ENCODE measurements at regions not wholly inside any gene's neighbourhood (a gene's known extent, or its start where the extent isn't known, plus 50 kb on each side); places are given as distances from the start of the nearest gene placed in this dataset.

DNA sequence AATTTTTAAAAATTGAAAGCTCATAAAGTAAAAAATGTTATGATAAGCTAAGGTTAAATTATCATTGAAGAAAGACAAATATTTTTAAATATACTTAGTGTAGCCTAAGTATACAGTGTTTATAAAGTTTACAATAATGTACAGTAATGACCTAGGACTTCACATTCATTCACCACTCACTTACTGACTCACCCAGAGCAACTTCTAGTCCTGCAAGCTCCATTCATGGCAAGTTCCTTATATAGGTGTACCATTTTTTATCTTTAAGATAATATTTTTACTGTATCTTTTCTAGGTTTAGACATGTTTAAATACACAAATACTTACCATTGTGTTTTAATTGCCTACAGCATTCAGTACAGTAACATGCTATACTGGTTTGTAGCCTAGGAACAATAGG is 112.3 kb upstream of the RADX start:
- Histone ChIP-seq H3K79me2 (ENCODE audit: insufficient read depth, low read length) (no peaks in the 10 kb centered on the region), H2BK12ac (ENCODE audit: insufficient read length, low read depth, low read length) (no peak overlapping the region), H3K4ac (ENCODE audit: low read depth, low read length) (no peak overlapping the region), H3T11ph (ENCODE audit: low read length) (no peak overlapping the region), H3K4me2 (ENCODE audit: insufficient read depth, insufficient read length, low read length) (no peak overlapping the region), H4K20me1 (ENCODE audit: control insufficient read depth, insufficient read depth, insufficient read length) (no peaks in the 10 kb centered on the region), H3K14ac (ENCODE audit: insufficient read depth, low read length) (no peak overlapping the region), H3K4me1 (ENCODE audit: insufficient read depth, low read length) (no peaks in the 10 kb centered on the region), H3K27me3 (ENCODE audit: insufficient read depth, low read length) (no peaks in the 10 kb centered on the region), H2BK5ac (ENCODE audit: insufficient read length, low read length) (no peak overlapping the region), H2BK20ac (ENCODE audit: low read depth, low read length, poor library complexity, severe bottlenecking) (no peak overlapping the region), H2AK5ac (ENCODE audit: insufficient read length, low read length) (no peak overlapping the region), H3K27ac (ENCODE audit: insufficient read length, low read depth, low read length) (no peak overlapping the region), H2AFZ (ENCODE audit: low read length) (no peak overlapping the region), H2BK120ac (ENCODE audit: low read depth, low read length, poor library complexity, severe bottlenecking) (no peak overlapping the region), H3K56ac (ENCODE audit: insufficient read length, low read depth, low read length) (no peak overlapping the region), H3K23ac (ENCODE audit: insufficient read length, low read depth, low read length) (no peak overlapping the region), H3K23me2 (ENCODE audit: insufficient read length, low read depth, low read length, poor library complexity, severe bottlenecking) (no peaks in the 10 kb centered on the region), H3K9ac (ENCODE audit: extremely low read depth, insufficient read length, low read length) (no peak overlapping the region), H4K5ac (ENCODE audit: insufficient read length, low read depth, low read length) (no peak overlapping the region), H2BK15ac (ENCODE audit: low read depth, low read length) (no peak overlapping the region), H3K79me1 (ENCODE audit: insufficient read depth, low read depth, low read length, poor library complexity, severe bottlenecking) (no peaks in the 10 kb centered on the region), H3K18ac (ENCODE audit: insufficient read length, low read depth, low read length) (no peak overlapping the region), H4K8ac (replicated peaks; ENCODE audit: insufficient read length, low read depth, low read length) (no peak overlapping the region), H4K91ac (ENCODE audit: insufficient read length, low read depth, low read length) (no peak overlapping the region), H3K9me3 (ENCODE audit: control insufficient read depth, low read depth, low read length) (no peaks in the 10 kb centered on the region)
- Mint-ChIP-seq H3K27ac (no peak overlapping the region), H3K27me3 (ENCODE audit: low read depth) (peaks cover 8% of the 10 kb centered on the region), H3K4me3 (no peak overlapping the region), H3K4me1 (peaks cover 7 to 11% of the 10 kb centered on the region in 2 experiments), H3K36me3 (ENCODE audit: insufficient read depth in 1 of 3, low read depth in 3 of 3) (no peaks in the 10 kb centered on the region), H3K9me3 (peaks cover 0 to 41% of the 10 kb centered on the region in 2 experiments; a peak in 3 of 5 replicates)
- no peak for DNase-seq
- TF ChIP-seq, protein P1, sequence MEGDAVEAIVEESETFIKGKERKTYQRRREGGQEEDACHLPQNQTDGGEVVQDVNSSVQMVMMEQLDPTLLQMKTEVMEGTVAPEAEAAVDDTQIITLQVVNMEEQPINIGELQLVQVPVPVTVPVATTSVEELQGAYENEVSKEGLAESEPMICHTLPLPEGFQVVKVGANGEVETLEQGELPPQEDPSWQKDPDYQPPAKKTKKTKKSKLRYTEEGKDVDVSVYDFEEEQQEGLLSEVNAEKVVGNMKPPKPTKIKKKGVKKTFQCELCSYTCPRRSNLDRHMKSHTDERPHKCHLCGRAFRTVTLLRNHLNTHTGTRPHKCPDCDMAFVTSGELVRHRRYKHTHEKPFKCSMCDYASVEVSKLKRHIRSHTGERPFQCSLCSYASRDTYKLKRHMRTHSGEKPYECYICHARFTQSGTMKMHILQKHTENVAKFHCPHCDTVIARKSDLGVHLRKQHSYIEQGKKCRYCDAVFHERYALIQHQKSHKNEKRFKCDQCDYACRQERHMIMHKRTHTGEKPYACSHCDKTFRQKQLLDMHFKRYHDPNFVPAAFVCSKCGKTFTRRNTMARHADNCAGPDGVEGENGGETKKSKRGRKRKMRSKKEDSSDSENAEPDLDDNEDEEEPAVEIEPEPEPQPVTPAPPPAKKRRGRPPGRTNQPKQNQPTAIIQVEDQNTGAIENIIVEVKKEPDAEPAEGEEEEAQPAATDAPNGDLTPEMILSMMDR (conservative IDR thresholded peaks at IDR 0.05) = no peak

All from H9 (cell line).